WERI-Rb-1 (cell line): ENCODE measurements at regions not wholly inside any gene's neighbourhood (a gene's known extent, or its start where the extent isn't known, plus 50 kb on each side); places are given as distances from the start of the nearest gene placed in this dataset.

ENCODE experiments used
- DNase-seq: peaks from one replicate; pipeline ENCODE4 v3.0.0-alpha.2; 2020
- H3K27ac ChIP-seq: fragments of 250-450 bp; sonication (Bioruptor Pico); 2 replicates; pipeline ENCODE4 v1.5.1; 2020; ENCODE audit warnings: mild to moderate bottlenecking, moderate library complexity
- H3K27me3 ChIP-seq: fragments of 250-450 bp; sonication (Bioruptor Pico); 2 replicates; pipeline ENCODE4 v1.5.1; 2021; ENCODE audit warnings: mild to moderate bottlenecking, low read depth, moderate library complexity; ENCODE audit not compliant: insufficient read depth, severe bottlenecking
- H3K36me3 ChIP-seq: fragments of 250-450 bp; sonication (Bioruptor Pico); 2 replicates; pipeline ENCODE4 v1.5.1; 2020; ENCODE audit warnings: mild to moderate bottlenecking, moderate library complexity
- H3K4me3 ChIP-seq: 2 replicates; pipeline ENCODE4 v1.5.1; 2011; ENCODE audit warnings: low read depth, mild to moderate bottlenecking, control low read depth, low read length
- H3K9me3 ChIP-seq: fragments of 250-450 bp; sonication (Bioruptor Pico); 2 replicates; pipeline ENCODE4 v1.5.1; 2021; ENCODE audit warnings: mild to moderate bottlenecking, moderate library complexity; ENCODE audit not compliant: severe bottlenecking
- CTCF ChIP-seq: IDR thresholded peaks from 2 replicates; pipeline ENCODE4 v1.5.1; 2011; ENCODE audit warnings: low read depth, mild to moderate bottlenecking, control low read depth, inconsistent platforms, low read length

DNA sequence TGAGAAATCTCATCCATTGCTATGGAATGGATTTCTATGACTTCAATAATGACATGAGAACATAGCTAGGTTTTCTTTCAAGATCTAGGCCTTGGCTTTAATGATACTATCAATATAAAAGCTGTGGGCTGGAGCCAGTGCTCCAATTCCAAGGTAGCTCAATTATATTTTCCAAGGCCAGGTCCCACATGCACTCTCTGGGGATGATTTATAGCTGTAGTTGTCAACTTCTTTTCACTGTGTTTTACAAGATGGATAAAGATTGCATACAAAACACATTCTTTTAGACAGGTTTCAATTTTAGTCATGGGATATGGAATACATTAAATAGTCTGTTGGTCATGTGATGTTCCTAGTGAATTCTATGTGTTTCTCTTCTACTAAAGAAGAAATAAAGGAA, 156.7 kb downstream of the DCAF12L1 start:
- Histone ChIP-seq H3K36me3 (no peaks in the 10 kb centered on the region), H3K27ac (no peak overlapping the region), H3K4me3 (no peak overlapping the region), H3K9me3 (no peaks in the 10 kb centered on the region), H3K27me3 (peaks cover 32% of the 10 kb centered on the region)
- no peak for DNase-seq
- TF ChIP-seq CTCF: no peak

DNA sequence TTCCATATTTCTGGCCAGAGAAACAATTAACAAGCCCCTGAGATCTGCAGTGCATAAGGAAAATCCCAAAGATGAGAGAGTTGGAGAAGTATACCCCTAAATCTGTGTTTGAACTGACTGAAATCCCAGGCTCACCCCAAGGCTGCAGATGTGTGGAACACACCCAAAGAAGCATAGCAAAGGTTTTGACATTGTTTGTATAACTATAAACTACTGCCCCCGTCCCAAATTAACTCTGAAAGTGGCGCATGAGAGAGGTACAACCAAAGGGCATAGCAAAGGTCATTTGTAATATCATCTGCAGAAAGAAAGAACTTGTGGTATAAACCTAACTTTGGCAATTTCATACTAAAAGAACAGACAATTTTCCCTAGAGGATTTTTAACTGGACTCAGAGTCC, 157.9 kb downstream of the DCAF12L1 start:
- peaks cover 26% of the 10 kb centered on the region for H3K27me3 ChIP-seq
- H3K27ac ChIP-seq: no peak overlapping the region
- no peak overlapping the region for H3K4me3 ChIP-seq
- no peaks in the 10 kb centered on the region for H3K36me3 ChIP-seq
- no peaks in the 10 kb centered on the region for H3K9me3 ChIP-seq
- no peak for TF ChIP-seq CTCF
- DNase-seq: no peak

GRCh38 chrX:126393284-126393683, 159.3 kb downstream of the DCAF12L1 start:
- Histone ChIP-seq H3K4me3 (no peak overlapping the region), H3K36me3 (no peaks in the 10 kb centered on the region), H3K9me3 (no peaks in the 10 kb centered on the region), H3K27ac (no peak overlapping the region), H3K27me3 (peaks cover 15% of the 10 kb centered on the region)
- DNase-seq: no peak
- no peak for TF ChIP-seq CTCF

- no peaks in the 10 kb centered on the region for H3K9me3 ChIP-seq
- peaks cover 2% of the 10 kb centered on the region for H3K27me3 ChIP-seq
- H3K36me3 ChIP-seq: no peaks in the 10 kb centered on the region
- H3K27ac ChIP-seq: no peak overlapping the region
- no peak for DNase-seq
- H3K4me3 ChIP-seq: no peak overlapping the region
- peak; percentile 23; the same call in 1 of the 2 replicates for TF ChIP-seq CTCF
Measured at GRCh38 chrX:126376465-126376864, 176.1 kb downstream of the DCAF12L1 start.

GRCh38 chrX:126342859-126343258, 176.8 kb upstream of the DCAF12L2 start:
- Histone ChIP-seq H3K36me3 (no peaks in the 10 kb centered on the region), H3K27ac (no peak overlapping the region), H3K9me3 (no peaks in the 10 kb centered on the region), H3K27me3 (peaks cover 16% of the 10 kb centered on the region), H3K4me3 (no peak overlapping the region)
- TF ChIP-seq CTCF: no peak
- no peak for DNase-seq

GRCh38 chrX:126339928-126340327, 173.8 kb upstream of the DCAF12L2 start:
- Histone ChIP-seq H3K4me3 (no peak overlapping the region), H3K27me3 (peaks cover 23% of the 10 kb centered on the region), H3K9me3 (no peaks in the 10 kb centered on the region), H3K27ac (no peak overlapping the region), H3K36me3 (no peaks in the 10 kb centered on the region)
- DNase-seq: no peak
- TF ChIP-seq CTCF: no peak
